Skeletal muscle tissue (tissue), 3 donors: ENCODE measurements at regions not wholly inside any gene's neighbourhood (a gene's known extent, or its start where the extent isn't known, plus 50 kb on each side); places are given as distances from the start of the nearest gene placed in this dataset.

Experiments used
- H3K27ac ChIP-seq: one replicate; pipeline ENCODE4 v1.7.0; 2013; ENCODE audit warnings: mild to moderate bottlenecking, low read depth, low read length, inconsistent platforms
- H3K27me3 ChIP-seq, 3 donors: one replicate each; pipeline ENCODE4 v1.7.0; 2013; ENCODE audit warnings: low read length in 3 of 3; ENCODE audit not compliant: control insufficient read depth in 3 of 3, insufficient read depth in 3 of 3
- H3K36me3 ChIP-seq, 3 donors: one replicate each; pipeline ENCODE4 v1.7.0; 2013; ENCODE audit warnings: low read length in 3 of 3; ENCODE audit not compliant: control insufficient read depth in 3 of 3, insufficient read depth in 3 of 3
- H3K4me1 ChIP-seq, 3 donors: one replicate each; pipeline ENCODE4 v1.7.0; 2013; ENCODE audit warnings: low read length in 3 of 3, mild to moderate bottlenecking in 3 of 3; ENCODE audit not compliant: control insufficient read depth in 3 of 3, insufficient read depth in 3 of 3
- H3K4me3 ChIP-seq, 3 donors: one replicate each; pipeline ENCODE4 v1.7.0; 2013; ENCODE audit warnings: low read length in 3 of 3
- H3K9ac ChIP-seq, 3 donors: one replicate each; pipeline ENCODE4 v1.7.0; 2013; ENCODE audit warnings: low read length in 3 of 3, mild to moderate bottlenecking in 3 of 3, moderate library complexity in 2 of 3, low read depth in 1 of 3
- H3K9me3 ChIP-seq, 3 donors: one replicate each; pipeline ENCODE4 v1.7.0; 2013; ENCODE audit warnings: low read length in 3 of 3; ENCODE audit not compliant: control insufficient read depth in 3 of 3
- donor health status: Osteomylitis.

GRCh38 chr12:94074216-94074979, 74.0 kb upstream of the PLXNC1 start:
- H3K9me3 ChIP-seq: no peaks in the 10 kb centered on the region
- H3K4me1 ChIP-seq: peaks cover 21 to 26% (median 25%) of the 10 kb centered on the region in 3 donors
- H3K27me3 ChIP-seq: no peaks in the 10 kb centered on the region
- peak overlapping the region in 2 of 3 donors; percentile 33 to 50 for H3K9ac ChIP-seq
- H3K36me3 ChIP-seq: no peaks in the 10 kb centered on the region
- peak overlapping the region; percentile 82 for H3K27ac ChIP-seq
- H3K4me3 ChIP-seq: peak overlapping the region; percentile 44 to 52 (median 50)

- Histone ChIP-seq H3K36me3 (no peaks in the 10 kb centered on the region), H3K4me3 (peak overlapping the region; percentile 44 to 52 (median 50)), H3K4me1 (peaks cover 21 to 26% (median 25%) of the 10 kb centered on the region in 3 donors), H3K27ac (peak overlapping the region; percentile 82), H3K27me3 (no peaks in the 10 kb centered on the region), H3K9ac (peak overlapping the region in 2 of 3 donors; percentile 33 to 50), H3K9me3 (no peaks in the 10 kb centered on the region)
These were observed 73.3 kb upstream of the PLXNC1 start for GRCh38 chr12:94074980-94075629.

- Histone ChIP-seq H3K9ac (no peak overlapping the region), H3K9me3 (no peaks in the 10 kb centered on the region), H3K27ac (no peak overlapping the region), H3K27me3 (no peaks in the 10 kb centered on the region), H3K36me3 (no peaks in the 10 kb centered on the region), H3K4me3 (no peak overlapping the region), H3K4me1 (peaks cover 21 to 26% (median 25%) of the 10 kb centered on the region in 3 donors)
These were observed 71.2 kb upstream of the PLXNC1 start for GRCh38 chr12:94077209-94077608.

- H3K9ac ChIP-seq: no peak overlapping the region
- no peak overlapping the region for H3K4me3 ChIP-seq
- H3K27ac ChIP-seq: no peak overlapping the region
- H3K27me3 ChIP-seq: no peaks in the 10 kb centered on the region
- peaks cover 21 to 24% (median 24%) of the 10 kb centered on the region in 3 donors for H3K4me1 ChIP-seq
- H3K36me3 ChIP-seq: no peaks in the 10 kb centered on the region
- H3K9me3 ChIP-seq: no peaks in the 10 kb centered on the region
These were observed 70.1 kb upstream of the PLXNC1 start for GRCh38 chr12:94078138-94078723.

- H3K9ac ChIP-seq: no peak overlapping the region
- no peak overlapping the region for H3K4me3 ChIP-seq
- H3K36me3 ChIP-seq: no peaks in the 10 kb centered on the region
- no peaks in the 10 kb centered on the region for H3K9me3 ChIP-seq
- peaks cover 17 to 18% (median 18%) of the 10 kb centered on the region in 3 donors for H3K4me1 ChIP-seq
- no peaks in the 10 kb centered on the region for H3K27me3 ChIP-seq
- no peak overlapping the region for H3K27ac ChIP-seq
These were observed 69.5 kb upstream of the PLXNC1 start for GRCh38 chr12:94078736-94079509.

- no peak overlapping the region for H3K4me3 ChIP-seq
- peaks cover 8 to 10% (median 10%) of the 10 kb centered on the region in 3 donors for H3K4me1 ChIP-seq
- no peaks in the 10 kb centered on the region for H3K36me3 ChIP-seq
- no peak overlapping the region for H3K9ac ChIP-seq
- no peak overlapping the region for H3K27ac ChIP-seq
- H3K9me3 ChIP-seq: no peaks in the 10 kb centered on the region
- H3K27me3 ChIP-seq: no peaks in the 10 kb centered on the region
These were observed 68.6 kb upstream of the PLXNC1 start for GRCh38 chr12:94079566-94080340.

- no peak overlapping the region for H3K27ac ChIP-seq
- no peaks in the 10 kb centered on the region for H3K27me3 ChIP-seq
- no peak overlapping the region for H3K4me3 ChIP-seq
- H3K9ac ChIP-seq: no peak overlapping the region
- H3K4me1 ChIP-seq: peaks cover 2 to 5% (median 3%) of the 10 kb centered on the region in 3 donors
- H3K36me3 ChIP-seq: no peaks in the 10 kb centered on the region
- no peaks in the 10 kb centered on the region for H3K9me3 ChIP-seq
These were observed 67.9 kb upstream of the PLXNC1 start for GRCh38 chr12:94080341-94081009.

- no peak overlapping the region for H3K4me3 ChIP-seq
- no peak overlapping the region for H3K27ac ChIP-seq
- H3K9ac ChIP-seq: no peak overlapping the region
These were observed 65.7 kb upstream of the PLXNC1 start for GRCh38 chr12:94082690-94083089.

GRCh38 chr12:94089891-94090290, 58.5 kb upstream of the PLXNC1 start:
- H3K36me3 ChIP-seq: no peaks in the 10 kb centered on the region
- H3K4me1 ChIP-seq: no peaks in the 10 kb centered on the region
- H3K9me3 ChIP-seq: no peaks in the 10 kb centered on the region
- H3K27ac ChIP-seq: no peak overlapping the region
- H3K4me3 ChIP-seq: no peak overlapping the region
- H3K9ac ChIP-seq: no peak overlapping the region
- H3K27me3 ChIP-seq: peaks cover 0 to 3% (median 0%) of the 10 kb centered on the region in 3 donors

More at GRCh38 chr12:94082690-94083089, 65.7 kb upstream of the PLXNC1 start:
- H3K27me3 ChIP-seq: no peaks in the 10 kb centered on the region
- H3K4me1 ChIP-seq: no peaks in the 10 kb centered on the region
- no peaks in the 10 kb centered on the region for H3K36me3 ChIP-seq
- H3K9me3 ChIP-seq: no peaks in the 10 kb centered on the region
